ENCODE measurements at regions not wholly inside any gene's neighbourhood (a gene's known extent, or its start where the extent isn't known, plus 50 kb on each side); places are given as distances from the start of the nearest gene placed in this dataset.
"Not testable (repeated sequence)": the region's sequence is repeated elsewhere in the genome, so short reads cannot be mapped to it uniquely, and the experiment has no call there.

- DNase-seq, result no peak
These were observed 167.1 kb upstream of the TOP1 start for GRCh38 chr20:40861427-40862008.

GRCh38 chr20:40863355-40863919, 165.2 kb upstream of the TOP1 start:
- DNase-seq, result no peak

- DNase-seq, result no peak
These were observed 164.2 kb upstream of the TOP1 start for GRCh38 chr20:40864470-40864869.

GRCh38 chr20:40865095-40865494, 163.5 kb upstream of the TOP1 start:
- no peak for DNase-seq

GRCh38 chr20:40866056-40866455, 162.6 kb upstream of the TOP1 start:
- peak; percentile 27 for DNase-seq

GRCh38 chr20:40868551-40869217, 159.9 kb upstream of the TOP1 start:
- DNase-seq, result no peak

GRCh38 chr20:40869218-40870147, 159.1 kb upstream of the TOP1 start:
- peak; percentile 21 for DNase-seq

GRCh38 chr20:40875116-40876085, 153.2 kb upstream of the TOP1 start:
- no peak for DNase-seq

GRCh38 chr20:40878099-40878498, 150.5 kb upstream of the TOP1 start:
- not testable (repeated sequence) for DNase-seq

GRCh38 chr20:40880063-40880728, 148.4 kb upstream of the TOP1 start:
- DNase-seq, result no peak

GRCh38 chr20:40880729-40881109, 147.9 kb upstream of the TOP1 start:
- DNase-seq, result no peak

- DNase-seq, result no peak
These were observed 146.5 kb upstream of the TOP1 start for GRCh38 chr20:40882152-40882551.

GRCh38 chr20:40883097-40883496, 145.5 kb upstream of the TOP1 start:
- no peak for DNase-seq

GRCh38 chr20:40887105-40887504, 141.5 kb upstream of the TOP1 start:
- DNase-seq, result no peak

GRCh38 chr20:40889266-40889665, 139.4 kb upstream of the TOP1 start:
- DNase-seq, result not testable (repeated sequence)

- no peak for DNase-seq
These were observed 138.4 kb upstream of the TOP1 start for GRCh38 chr20:40890181-40890580.

GRCh38 chr20:40890635-40891034, 138.0 kb upstream of the TOP1 start:
- no peak for DNase-seq

- no peak for DNase-seq
These were observed 137.3 kb upstream of the TOP1 start for GRCh38 chr20:40891351-40891750.

- DNase-seq, result peak; percentile 14
These were observed 136.0 kb upstream of the TOP1 start for GRCh38 chr20:40892642-40893041.

- DNase-seq, result no peak
These were observed 134.9 kb upstream of the TOP1 start for GRCh38 chr20:40893610-40894236.

- no peak for DNase-seq
These were observed 134.4 kb upstream of the TOP1 start for GRCh38 chr20:40894237-40894630.

All from retina (tissue), 1 donor.